OCI-LY3 (cell line): ENCODE measurements at regions not wholly inside any gene's neighbourhood (a gene's known extent, or its start where the extent isn't known, plus 50 kb on each side); places are given as distances from the start of the nearest gene placed in this dataset.

Experiments
- CTCF ChIP-seq: fragments of 200-600, 300-600 bp; sonication (generic); IDR thresholded peaks from 2 replicates; pipeline ENCODE4 v1.5.1; 2014; ENCODE audit warnings: antibody characterized with exemption, low read length, low read depth
- EZH2phosphoT487 ChIP-seq: fragments of 200-600 bp; shearing (Covaris generic); IDR thresholded peaks from 2 replicates; pipeline ENCODE4 v1.6.1; 2018; ENCODE audit warnings: antibody characterized with exemption, mixed run types, low read depth

- TF ChIP-seq CTCF (no peak), EZH2phosphoT487 (no peak)
These were observed 194.4 kb upstream of the ANK2 start for GRCh38 chr4:112855058-112855457.
